Peyer's patch (tissue), 4 donors: ENCODE measurements at regions not wholly inside any gene's neighbourhood (a gene's known extent, or its start where the extent isn't known, plus 50 kb on each side); places are given as distances from the start of the nearest gene placed in this dataset.

Source experiments
- POLR2A ChIP-seq, 2 donors: fragments of 450-650 bp; IDR thresholded peaks; one replicate each; pipeline ENCODE4 v1.5.1; 2017; ENCODE audit warnings: antibody characterized with exemption in 2 of 2, mild to moderate bottlenecking in 2 of 2, moderate library complexity in 2 of 2
- TF ChIP-seq, protein P1 (sequence below), 6 experiments: fragments of 450-650 bp in 4 of 6; fragments of 200-600 bp in 2 of 6; sonication (generic) in 1 of 6; IDR thresholded peaks; one replicate each; pipeline ENCODE4 v1.5.1; 2017 to 2019; ENCODE audit warnings: antibody characterized with exemption in 6 of 6, mild to moderate bottlenecking in 3 of 6, moderate library complexity in 1 of 6

DNA sequence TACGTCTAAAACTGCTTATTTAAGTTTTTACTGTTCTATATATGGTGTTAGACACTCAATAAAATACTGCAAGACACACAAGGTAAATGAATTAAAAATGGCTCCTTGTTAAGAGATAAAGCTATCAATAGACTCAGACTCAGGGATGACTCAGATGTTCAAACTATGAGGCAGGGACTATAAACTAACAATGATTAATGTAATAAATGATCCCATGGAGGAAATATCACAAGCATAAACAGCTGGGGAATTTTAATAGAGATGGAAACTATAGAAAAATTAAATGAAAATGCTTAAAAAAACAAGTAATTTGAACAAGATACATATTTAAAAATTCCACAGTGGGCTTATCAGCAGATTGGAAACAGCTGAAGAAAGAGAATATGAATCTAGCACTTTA is 650.8 kb downstream of the DCDC2C start:
- no peak for TF ChIP-seq POLR2A (IDR thresholded peaks at IDR 0.05)
- TF ChIP-seq, protein P1, sequence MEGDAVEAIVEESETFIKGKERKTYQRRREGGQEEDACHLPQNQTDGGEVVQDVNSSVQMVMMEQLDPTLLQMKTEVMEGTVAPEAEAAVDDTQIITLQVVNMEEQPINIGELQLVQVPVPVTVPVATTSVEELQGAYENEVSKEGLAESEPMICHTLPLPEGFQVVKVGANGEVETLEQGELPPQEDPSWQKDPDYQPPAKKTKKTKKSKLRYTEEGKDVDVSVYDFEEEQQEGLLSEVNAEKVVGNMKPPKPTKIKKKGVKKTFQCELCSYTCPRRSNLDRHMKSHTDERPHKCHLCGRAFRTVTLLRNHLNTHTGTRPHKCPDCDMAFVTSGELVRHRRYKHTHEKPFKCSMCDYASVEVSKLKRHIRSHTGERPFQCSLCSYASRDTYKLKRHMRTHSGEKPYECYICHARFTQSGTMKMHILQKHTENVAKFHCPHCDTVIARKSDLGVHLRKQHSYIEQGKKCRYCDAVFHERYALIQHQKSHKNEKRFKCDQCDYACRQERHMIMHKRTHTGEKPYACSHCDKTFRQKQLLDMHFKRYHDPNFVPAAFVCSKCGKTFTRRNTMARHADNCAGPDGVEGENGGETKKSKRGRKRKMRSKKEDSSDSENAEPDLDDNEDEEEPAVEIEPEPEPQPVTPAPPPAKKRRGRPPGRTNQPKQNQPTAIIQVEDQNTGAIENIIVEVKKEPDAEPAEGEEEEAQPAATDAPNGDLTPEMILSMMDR (IDR thresholded peaks at IDR 0.05): no peak
